Parathyroid adenoma (tissue), 2 donors: ENCODE measurements at regions not wholly inside any gene's neighbourhood (a gene's known extent, or its start where the extent isn't known, plus 50 kb on each side); places are given as distances from the start of the nearest gene placed in this dataset.

Experiments used
- H2AFZ ChIP-seq: fragments of 300-600 bp; sonication (generic); one replicate; pipeline ENCODE4 v1.7.0; 2017; ENCODE audit warnings: antibody characterized with exemption, mild to moderate bottlenecking
- H3K27ac ChIP-seq: fragments of 300-600 bp; sonication (generic); one replicate; pipeline ENCODE4 v1.7.0; 2017
- H3K27me3 ChIP-seq: fragments of 300-600 bp; sonication (generic); one replicate; pipeline ENCODE4 v1.7.0; 2017; ENCODE audit warnings: low read length; ENCODE audit not compliant: control insufficient read depth, insufficient read depth
- H3K36me3 ChIP-seq: fragments of 300-600 bp; sonication (generic); one replicate; pipeline ENCODE4 v1.7.0; 2017; ENCODE audit warnings: low read length; ENCODE audit not compliant: control insufficient read depth, insufficient read depth
- H3K4me1 ChIP-seq: fragments of 300-600 bp; sonication (generic); one replicate; pipeline ENCODE4 v1.7.0; 2017; ENCODE audit warnings: control low read depth
- H3K4me2 ChIP-seq: fragments of 300-600 bp; sonication (generic); one replicate; pipeline ENCODE4 v1.7.0; 2017; ENCODE audit warnings: low read length
- H3K4me3 ChIP-seq: fragments of 300-600 bp; sonication (generic); one replicate; pipeline ENCODE4 v1.7.0; 2017; ENCODE audit warnings: low read depth, low read length
- H3K79me2 ChIP-seq: fragments of 300-600 bp; sonication (generic); one replicate; pipeline ENCODE4 v1.7.0; 2017; ENCODE audit warnings: control low read depth
- H3K9ac ChIP-seq: fragments of 300-600 bp; sonication (generic); one replicate; pipeline ENCODE4 v1.7.0; 2017; ENCODE audit warnings: mild to moderate bottlenecking
- H3K9me3 ChIP-seq: fragments of 300-600 bp; sonication (generic); one replicate; pipeline ENCODE4 v1.7.0; 2017; ENCODE audit warnings: low read length; ENCODE audit not compliant: control insufficient read depth
- TF ChIP-seq, protein P1 (sequence below): fragments of 300-600 bp; sonication (generic); IDR thresholded peaks from one replicate; pipeline ENCODE4 v1.7.0; 2017; ENCODE audit warnings: antibody characterized with exemption, mild to moderate bottlenecking
- donor health status: primary hyperparathyroidism.

- H2AFZ ChIP-seq: no peak overlapping the region
- TF ChIP-seq, protein P1, sequence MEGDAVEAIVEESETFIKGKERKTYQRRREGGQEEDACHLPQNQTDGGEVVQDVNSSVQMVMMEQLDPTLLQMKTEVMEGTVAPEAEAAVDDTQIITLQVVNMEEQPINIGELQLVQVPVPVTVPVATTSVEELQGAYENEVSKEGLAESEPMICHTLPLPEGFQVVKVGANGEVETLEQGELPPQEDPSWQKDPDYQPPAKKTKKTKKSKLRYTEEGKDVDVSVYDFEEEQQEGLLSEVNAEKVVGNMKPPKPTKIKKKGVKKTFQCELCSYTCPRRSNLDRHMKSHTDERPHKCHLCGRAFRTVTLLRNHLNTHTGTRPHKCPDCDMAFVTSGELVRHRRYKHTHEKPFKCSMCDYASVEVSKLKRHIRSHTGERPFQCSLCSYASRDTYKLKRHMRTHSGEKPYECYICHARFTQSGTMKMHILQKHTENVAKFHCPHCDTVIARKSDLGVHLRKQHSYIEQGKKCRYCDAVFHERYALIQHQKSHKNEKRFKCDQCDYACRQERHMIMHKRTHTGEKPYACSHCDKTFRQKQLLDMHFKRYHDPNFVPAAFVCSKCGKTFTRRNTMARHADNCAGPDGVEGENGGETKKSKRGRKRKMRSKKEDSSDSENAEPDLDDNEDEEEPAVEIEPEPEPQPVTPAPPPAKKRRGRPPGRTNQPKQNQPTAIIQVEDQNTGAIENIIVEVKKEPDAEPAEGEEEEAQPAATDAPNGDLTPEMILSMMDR: no peak
- H3K36me3 ChIP-seq: no peaks in the 10 kb centered on the region
- H3K27ac ChIP-seq: no peak overlapping the region
- no peaks in the 10 kb centered on the region for H3K9me3 ChIP-seq
- no peaks in the 10 kb centered on the region for H3K79me2 ChIP-seq
- H3K4me2 ChIP-seq: no peak overlapping the region
- H3K4me3 ChIP-seq: no peak overlapping the region
- H3K9ac ChIP-seq: no peak overlapping the region
- H3K27me3 ChIP-seq: no peaks in the 10 kb centered on the region
- H3K4me1 ChIP-seq: no peaks in the 10 kb centered on the region
Observed at GRCh38 chr1:189646066-189646465, 831.6 kb downstream of the BRINP3 start.

DNA sequence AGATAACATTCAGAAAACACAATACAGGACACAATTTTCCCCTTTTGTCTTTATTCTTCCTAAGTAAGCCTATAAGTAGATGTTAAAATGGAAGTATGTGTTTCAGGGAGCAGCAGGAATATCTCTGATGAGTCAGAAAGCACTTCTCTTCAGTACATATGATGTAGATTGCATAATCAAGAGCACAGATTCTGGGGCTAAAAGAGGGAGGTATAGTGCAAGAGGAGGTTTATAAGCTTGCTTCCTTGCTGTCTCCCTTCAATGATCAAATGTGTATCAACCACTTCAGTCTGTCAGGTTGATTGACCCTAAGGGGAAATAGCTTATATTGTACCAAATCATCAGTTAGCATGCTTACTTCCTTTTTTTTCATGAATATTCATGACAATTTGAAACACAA is 822.8 kb downstream of the BRINP3 start:
- H3K4me1 ChIP-seq: no peaks in the 10 kb centered on the region
- no peak overlapping the region for H2AFZ ChIP-seq
- H3K4me3 ChIP-seq: no peak overlapping the region
- H3K9me3 ChIP-seq: no peaks in the 10 kb centered on the region
- H3K9ac ChIP-seq: no peak overlapping the region
- H3K79me2 ChIP-seq: no peaks in the 10 kb centered on the region
- H3K4me2 ChIP-seq: no peak overlapping the region
- no peaks in the 10 kb centered on the region for H3K36me3 ChIP-seq
- no peaks in the 10 kb centered on the region for H3K27me3 ChIP-seq
- H3K27ac ChIP-seq: no peak overlapping the region
- TF ChIP-seq, protein P1: no peak

DNA sequence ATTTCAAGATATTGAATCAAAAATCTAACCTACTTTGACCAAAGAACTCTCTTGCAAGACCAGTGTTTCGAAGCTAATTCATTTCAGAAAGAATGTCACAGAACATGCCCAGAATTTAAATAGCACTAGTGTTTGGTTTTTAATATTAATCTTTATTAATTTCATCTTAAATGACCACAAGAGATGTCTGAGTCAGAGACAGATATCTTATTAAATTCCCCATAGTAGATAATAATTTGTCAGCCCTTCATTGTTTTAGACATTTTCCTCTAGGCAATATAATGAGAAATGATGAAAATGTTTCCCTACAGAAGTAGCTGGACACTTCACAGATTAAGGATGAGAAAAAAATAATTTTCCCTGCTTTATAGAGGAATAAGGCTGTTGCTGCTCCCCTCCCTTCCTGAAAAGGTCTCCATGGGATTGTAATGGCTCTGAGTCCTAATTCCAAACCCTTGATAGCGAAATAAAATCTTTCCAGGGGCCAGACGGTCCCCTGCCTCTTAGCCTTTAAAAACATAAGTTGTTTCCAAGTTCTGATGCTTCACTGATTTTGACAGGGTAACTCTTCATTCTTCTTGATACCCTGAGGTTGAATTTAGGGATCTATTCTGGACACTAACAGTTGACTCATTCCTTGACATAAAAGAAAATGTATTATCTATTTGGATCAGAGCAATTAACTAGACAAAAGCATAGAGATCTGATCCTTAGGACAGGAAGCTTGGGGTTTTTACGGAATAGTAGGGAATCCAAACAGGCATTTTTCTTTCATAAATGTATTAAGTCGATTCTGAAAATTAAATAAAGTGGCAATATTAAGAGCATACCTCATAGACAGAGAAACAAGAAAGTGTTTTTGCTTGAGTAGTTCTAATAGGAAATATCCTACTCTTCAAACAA is 820.8 kb downstream of the BRINP3 start:
- Histone ChIP-seq H3K4me3 (no peak overlapping the region), H3K4me2 (no peak overlapping the region), H2AFZ (no peak overlapping the region), H3K9ac (no peak overlapping the region), H3K27me3 (no peaks in the 10 kb centered on the region), H3K9me3 (no peaks in the 10 kb centered on the region), H3K79me2 (no peaks in the 10 kb centered on the region), H3K36me3 (no peaks in the 10 kb centered on the region), H3K27ac (no peak overlapping the region), H3K4me1 (no peaks in the 10 kb centered on the region)
- TF ChIP-seq, protein P1: no peak

- TF ChIP-seq, protein P1: no peak
- Histone ChIP-seq H3K4me2 (no peak overlapping the region), H3K4me1 (no peaks in the 10 kb centered on the region), H3K9ac (no peak overlapping the region), H3K4me3 (no peak overlapping the region), H3K9me3 (no peaks in the 10 kb centered on the region), H3K27ac (no peak overlapping the region), H2AFZ (no peak overlapping the region), H3K27me3 (no peaks in the 10 kb centered on the region), H3K79me2 (no peaks in the 10 kb centered on the region), H3K36me3 (no peaks in the 10 kb centered on the region)
Observed at GRCh38 chr1:189657715-189658114, 819.9 kb downstream of the BRINP3 start.

GRCh38 chr1:189658381-189658780 is 819.3 kb downstream of the BRINP3 start:
- H3K27me3 ChIP-seq: no peaks in the 10 kb centered on the region
- no peaks in the 10 kb centered on the region for H3K79me2 ChIP-seq
- H3K27ac ChIP-seq: no peak overlapping the region
- H2AFZ ChIP-seq: no peak overlapping the region
- no peaks in the 10 kb centered on the region for H3K9me3 ChIP-seq
- H3K36me3 ChIP-seq: no peaks in the 10 kb centered on the region
- no peak overlapping the region for H3K9ac ChIP-seq
- no peak overlapping the region for H3K4me3 ChIP-seq
- TF ChIP-seq, protein P1: no peak
- no peaks in the 10 kb centered on the region for H3K4me1 ChIP-seq
- no peak overlapping the region for H3K4me2 ChIP-seq
